NCI-H69 (cell line): ENCODE measurements at regions not wholly inside any gene's neighbourhood (a gene's known extent, or its start where the extent isn't known, plus 50 kb on each side); places are given as distances from the start of the nearest gene placed in this dataset.

Source experiments
- DNase-seq: peaks from one replicate; lab custom pipeline; 2025; lab: John Stamatoyannopoulos, UW

GRCh38 chr15:95377258-95377852 is 953.1 kb upstream of the NR2F2 start:
- no peak for DNase-seq

- DNase-seq: no peak
Observed at GRCh38 chr15:95394186-95395067, 936.1 kb upstream of the NR2F2 start.

- DNase-seq: no peak
Observed at GRCh38 chr15:95400428-95400827, 930.1 kb upstream of the NR2F2 start.

GRCh38 chr15:95401587-95401986 is 928.9 kb upstream of the NR2F2 start:
- DNase-seq: no peak

- no peak for DNase-seq
Observed at GRCh38 chr15:95405447-95405846, 925.1 kb upstream of the NR2F2 start.

GRCh38 chr15:95407534-95407933 is 923.0 kb upstream of the NR2F2 start:
- DNase-seq: no peak

GRCh38 chr15:95409211-95409610 is 921.3 kb upstream of the NR2F2 start:
- DNase-seq: no peak

- no peak for DNase-seq
Observed at GRCh38 chr15:95409626-95410310, 920.7 kb upstream of the NR2F2 start.

- no peak for DNase-seq
Observed at GRCh38 chr15:95410757-95411156, 919.7 kb upstream of the NR2F2 start.

GRCh38 chr15:95416576-95416975 is 913.9 kb upstream of the NR2F2 start:
- DNase-seq: no peak

- no peak for DNase-seq
Observed at GRCh38 chr15:95417761-95418160, 912.7 kb upstream of the NR2F2 start.

- DNase-seq: no peak
Observed at GRCh38 chr15:95422255-95422654, 908.2 kb upstream of the NR2F2 start.

- DNase-seq: no peak
Observed at GRCh38 chr15:95425859-95426258, 904.6 kb upstream of the NR2F2 start.

- no peak for DNase-seq
Observed at GRCh38 chr15:95429345-95429744, 901.2 kb upstream of the NR2F2 start.

- no peak for DNase-seq
Observed at GRCh38 chr15:95431518-95431917, 899.0 kb upstream of the NR2F2 start.

GRCh38 chr15:95432878-95433405 is 897.6 kb upstream of the NR2F2 start:
- DNase-seq: no peak

- no peak for DNase-seq
Observed at GRCh38 chr15:95439922-95440376, 890.6 kb upstream of the NR2F2 start.

- no peak for DNase-seq
Observed at GRCh38 chr15:95440712-95441111, 889.8 kb upstream of the NR2F2 start.

- DNase-seq: no peak
Observed at GRCh38 chr15:95442107-95442719, 888.3 kb upstream of the NR2F2 start.

- no peak for DNase-seq
Observed at GRCh38 chr15:95444860-95445259, 885.6 kb upstream of the NR2F2 start.

- no peak for DNase-seq
Observed at GRCh38 chr15:95446854-95447253, 883.6 kb upstream of the NR2F2 start.

- no peak for DNase-seq
Observed at GRCh38 chr15:95447486-95447885, 883.0 kb upstream of the NR2F2 start.
